HEK293T (cell line): ENCODE measurements at regions not wholly inside any gene's neighbourhood (a gene's known extent, or its start where the extent isn't known, plus 50 kb on each side); places are given as distances from the start of the nearest gene placed in this dataset.

Source experiments
- CTCF ChIA-PET: fragments of 350-600 bp; formaldehyde crosslinking; extraction: SDS; loops from one replicate; lab custom pipeline; 2021; ENCODE audit warnings: antibody characterized with exemption, inconsistent platforms; lab: Yijun Ruan, JAX
- POLR2A ChIA-PET: fragments of 350-600 bp; formaldehyde crosslinking; extraction: SDS; loops from one replicate; lab custom pipeline; 2020; ENCODE audit warnings: antibody characterized with exemption, inconsistent platforms; lab: Yijun Ruan, JAX
- DNase-seq: peaks from one replicate; pipeline ENCODE4 v3.0.0; 2012; ENCODE audit warnings: mixed read lengths; ENCODE audit errors: extremely low spot score
- ARNT ChIP-seq: fragments of 450-650 bp; IDR thresholded peaks from 2 replicates; pipeline ENCODE4 v1.6.1; 2017; ENCODE audit warnings: mild to moderate bottlenecking
- BHLHE40 ChIP-seq: fragments of 450-650 bp; IDR thresholded peaks from 2 replicates; pipeline ENCODE4 v1.6.1; 2016; ENCODE audit warnings: mild to moderate bottlenecking, moderate library complexity, borderline replicate concordance
- CTBP1 ChIP-seq: fragments of 450-650 bp; IDR thresholded peaks from 2 replicates; pipeline ENCODE4 v1.6.1; 2016; ENCODE audit warnings: borderline replicate concordance
- ELF4 ChIP-seq: fragments of 450-650 bp; IDR thresholded peaks from 2 replicates; pipeline ENCODE4 v1.6.1; 2017; ENCODE audit warnings: antibody characterized with exemption
- FOXA1 ChIP-seq: fragments of 450-650 bp; IDR thresholded peaks from 2 replicates; pipeline ENCODE4 v1.6.1; 2016; ENCODE audit warnings: mild to moderate bottlenecking
- FOXK2 ChIP-seq: fragments of 450-650 bp; IDR thresholded peaks from 2 replicates; pipeline ENCODE4 v1.6.1; 2016; ENCODE audit warnings: mild to moderate bottlenecking
- FOXM1 ChIP-seq: fragments of 450-650 bp; IDR thresholded peaks from 2 replicates; pipeline ENCODE4 v1.6.1; 2017; ENCODE audit warnings: mild to moderate bottlenecking, borderline replicate concordance
- HDGF ChIP-seq: fragments of 450-650 bp; IDR thresholded peaks from 2 replicates; pipeline ENCODE4 v1.6.1; 2017; ENCODE audit warnings: antibody characterized with exemption, borderline replicate concordance
- L3MBTL2 ChIP-seq: fragments of 450-650 bp; conservative IDR thresholded peaks from 2 replicates; pipeline ENCODE4 v1.6.1; 2016; ENCODE audit warnings: mild to moderate bottlenecking
- LEF1 ChIP-seq: fragments of 450-650 bp; IDR thresholded peaks from 2 replicates; pipeline ENCODE4 v1.6.1; 2017; ENCODE audit warnings: mild to moderate bottlenecking, borderline replicate concordance
- NFRKB ChIP-seq: fragments of 450-650 bp; IDR thresholded peaks from 2 replicates; pipeline ENCODE4 v1.6.1; 2016; ENCODE audit warnings: mild to moderate bottlenecking, moderate library complexity
- PKNOX1 ChIP-seq: fragments of 450-650 bp; IDR thresholded peaks from 2 replicates; pipeline ENCODE4 v1.6.1; 2016
- SP1 ChIP-seq: fragments of 450-650 bp; IDR thresholded peaks from 2 replicates; pipeline ENCODE4 v1.6.1; 2017
- SUZ12 ChIP-seq: fragments of 450-650 bp; IDR thresholded peaks from 2 replicates; pipeline ENCODE4 v1.6.1; 2016; ENCODE audit warnings: mild to moderate bottlenecking
- TARDBP ChIP-seq: fragments of 450-650 bp; IDR thresholded peaks from 2 replicates; pipeline ENCODE4 v1.6.1; 2016
- ZNF384 ChIP-seq: fragments of 450-650 bp; IDR thresholded peaks from 2 replicates; pipeline ENCODE4 v1.6.1; 2016

GRCh38 chr4:127574643-127575042, 58.1 kb upstream of the INTU start:
- CTCF ChIA-PET, result no interaction called here
- DNase-seq, result no peak
- no peak for TF ChIP-seq PKNOX1
- TF ChIP-seq L3MBTL2, result no peak
- no peak for TF ChIP-seq FOXK2
- no peak for TF ChIP-seq ELF4
- TF ChIP-seq TARDBP, result no peak
- TF ChIP-seq LEF1, result no peak
- no peak for TF ChIP-seq ZNF384
- TF ChIP-seq FOXA1, result no peak
- no peak for TF ChIP-seq CTBP1
- no peak for TF ChIP-seq HDGF
- TF ChIP-seq ARNT, result no peak
- no peak for TF ChIP-seq NFRKB
- TF ChIP-seq BHLHE40, result no peak
- no peak for TF ChIP-seq SP1
- TF ChIP-seq SUZ12, result no peak
- no peak for TF ChIP-seq FOXM1
- POLR2A ChIA-PET, result no interaction called here

- no peak for DNase-seq
- CTCF ChIA-PET, result no interaction called here
- POLR2A ChIA-PET, result no interaction called here
Measured at GRCh38 chr4:127575888-127576287, 56.9 kb upstream of the INTU start.

GRCh38 chr4:127578491-127578890, 54.3 kb upstream of the INTU start:
- POLR2A ChIA-PET, result no interaction called here
- no peak for TF ChIP-seq PKNOX1
- TF ChIP-seq TARDBP, result no peak
- no peak for TF ChIP-seq FOXA1
- TF ChIP-seq FOXK2, result no peak
- no peak for TF ChIP-seq L3MBTL2
- DNase-seq, result no peak
- CTCF ChIA-PET, result no interaction called here

More at GRCh38 chr4:127575888-127576287, 56.9 kb upstream of the INTU start:
- no peak for TF ChIP-seq FOXK2
- no peak for TF ChIP-seq TARDBP
- no peak for TF ChIP-seq L3MBTL2
- TF ChIP-seq ARNT, result no peak
- no peak for TF ChIP-seq PKNOX1
- TF ChIP-seq FOXM1, result no peak
- no peak for TF ChIP-seq SUZ12
- TF ChIP-seq SP1, result no peak
- no peak for TF ChIP-seq CTBP1
- TF ChIP-seq HDGF, result no peak
- TF ChIP-seq ELF4, result no peak
- no peak for TF ChIP-seq LEF1
- no peak for TF ChIP-seq FOXA1

- no peak for TF ChIP-seq SUZ12
- no peak for TF ChIP-seq ARNT
- TF ChIP-seq ZNF384, result no peak
- TF ChIP-seq NFRKB, result no peak
- TF ChIP-seq HDGF, result no peak
- TF ChIP-seq BHLHE40, result no peak
- TF ChIP-seq FOXK2, result no peak
- no peak for TF ChIP-seq ELF4
- no peak for TF ChIP-seq FOXA1
- no peak for TF ChIP-seq SP1
- no peak for TF ChIP-seq PKNOX1
- no peak for TF ChIP-seq CTBP1
- no peak for TF ChIP-seq TARDBP
- TF ChIP-seq L3MBTL2, result no peak
- TF ChIP-seq FOXM1, result no peak
- no peak for TF ChIP-seq LEF1
- no peak for DNase-seq
- ChIA-PET CTCF (no interaction called here), POLR2A (no interaction called here)
Measured at GRCh38 chr4:127578967-127579366, 53.8 kb upstream of the INTU start.

GRCh38 chr4:127579821-127580220, 52.9 kb upstream of the INTU start:
- CTCF ChIA-PET, result no interaction called here
- POLR2A ChIA-PET, result no interaction called here
- DNase-seq, result no peak
- no peak for TF ChIP-seq TARDBP
- TF ChIP-seq BHLHE40, result no peak
- TF ChIP-seq L3MBTL2, result no peak
- no peak for TF ChIP-seq ARNT
- TF ChIP-seq FOXM1, result no peak
- no peak for TF ChIP-seq NFRKB
- no peak for TF ChIP-seq FOXA1

GRCh38 chr4:127580300-127580699, 52.5 kb upstream of the INTU start:
- no peak for DNase-seq
- ChIA-PET CTCF (no interaction called here), POLR2A (no interaction called here)
- TF ChIP-seq PKNOX1, result no peak
- no peak for TF ChIP-seq ARNT
- TF ChIP-seq TARDBP, result no peak
- no peak for TF ChIP-seq CTBP1
- no peak for TF ChIP-seq BHLHE40
- TF ChIP-seq FOXM1, result no peak
- no peak for TF ChIP-seq SP1
- no peak for TF ChIP-seq ELF4
- no peak for TF ChIP-seq NFRKB
- no peak for TF ChIP-seq ZNF384
- TF ChIP-seq FOXA1, result no peak
